GM19351 (cell line): ENCODE measurements at regions not wholly inside any gene's neighbourhood (a gene's known extent, or its start where the extent isn't known, plus 50 kb on each side); places are given as distances from the start of the nearest gene placed in this dataset.

Source experiments
- ATAC-seq: cut with Tn5 transposase; IDR thresholded peaks from one replicate; pipeline ENCODE4 v1.9.1; 2021; ENCODE audit warnings: mild to moderate bottlenecking, moderate library complexity; ENCODE audit not compliant: unreplicated experiment

DNA sequence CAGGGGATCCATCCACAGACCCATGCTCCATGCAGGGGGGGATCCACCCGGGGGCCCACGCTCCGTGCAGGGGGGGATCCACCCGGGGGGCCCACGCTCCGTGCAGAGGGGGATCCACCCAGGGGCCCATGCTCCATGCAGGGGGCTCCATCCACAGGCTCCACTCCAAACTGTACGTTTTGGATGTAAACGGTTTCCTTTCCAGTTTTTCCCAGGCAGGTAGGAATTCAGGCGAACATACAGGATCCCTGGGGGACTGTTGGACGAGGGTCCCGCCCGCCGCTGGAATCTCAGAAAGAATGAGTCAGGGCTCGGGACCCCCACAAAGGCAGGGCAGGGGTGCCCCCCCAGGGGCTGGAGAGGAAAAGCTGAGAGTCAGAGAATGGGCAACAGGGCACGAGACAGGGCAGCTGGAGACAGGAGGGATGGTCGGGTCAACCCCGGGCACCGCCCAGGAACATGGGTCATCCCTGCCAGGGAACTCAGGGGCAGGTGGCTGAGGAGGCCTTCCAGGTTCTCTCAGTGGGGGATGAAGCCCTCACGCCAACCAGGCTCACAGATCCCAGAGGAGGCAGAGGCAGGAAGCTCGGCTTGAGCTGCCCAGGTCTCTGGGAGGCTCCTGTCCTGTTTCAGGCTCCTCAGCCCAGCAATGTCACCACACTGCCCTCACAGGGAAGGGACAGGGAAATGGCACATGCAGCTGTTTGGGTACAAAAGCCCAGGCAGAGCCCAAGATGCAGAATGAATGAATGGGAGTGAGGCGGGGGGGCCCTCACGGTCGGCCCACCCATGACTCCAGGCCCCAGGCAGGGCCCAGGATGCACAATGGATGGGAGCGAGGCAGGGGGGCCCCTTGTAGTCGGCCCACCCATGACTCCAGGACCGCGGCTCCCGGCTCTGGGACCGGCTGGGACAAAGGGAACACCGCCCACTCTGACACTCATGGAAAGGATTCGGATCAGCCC lies 200.2 kb downstream of the BRD1 start:
- ATAC-seq: no peak

- no peak for ATAC-seq
Observed at GRCh38 chr22:49626361-49627216, 201.1 kb downstream of the BRD1 start.

GRCh38 chr22:49624421-49625177 lies 203.1 kb downstream of the BRD1 start:
- no peak for ATAC-seq

- ATAC-seq: no peak
Observed at GRCh38 chr22:49623715-49624114, 204.0 kb downstream of the BRD1 start.

- no peak for ATAC-seq
Observed at GRCh38 chr22:49623176-49623575, 204.5 kb downstream of the BRD1 start.

DNA sequence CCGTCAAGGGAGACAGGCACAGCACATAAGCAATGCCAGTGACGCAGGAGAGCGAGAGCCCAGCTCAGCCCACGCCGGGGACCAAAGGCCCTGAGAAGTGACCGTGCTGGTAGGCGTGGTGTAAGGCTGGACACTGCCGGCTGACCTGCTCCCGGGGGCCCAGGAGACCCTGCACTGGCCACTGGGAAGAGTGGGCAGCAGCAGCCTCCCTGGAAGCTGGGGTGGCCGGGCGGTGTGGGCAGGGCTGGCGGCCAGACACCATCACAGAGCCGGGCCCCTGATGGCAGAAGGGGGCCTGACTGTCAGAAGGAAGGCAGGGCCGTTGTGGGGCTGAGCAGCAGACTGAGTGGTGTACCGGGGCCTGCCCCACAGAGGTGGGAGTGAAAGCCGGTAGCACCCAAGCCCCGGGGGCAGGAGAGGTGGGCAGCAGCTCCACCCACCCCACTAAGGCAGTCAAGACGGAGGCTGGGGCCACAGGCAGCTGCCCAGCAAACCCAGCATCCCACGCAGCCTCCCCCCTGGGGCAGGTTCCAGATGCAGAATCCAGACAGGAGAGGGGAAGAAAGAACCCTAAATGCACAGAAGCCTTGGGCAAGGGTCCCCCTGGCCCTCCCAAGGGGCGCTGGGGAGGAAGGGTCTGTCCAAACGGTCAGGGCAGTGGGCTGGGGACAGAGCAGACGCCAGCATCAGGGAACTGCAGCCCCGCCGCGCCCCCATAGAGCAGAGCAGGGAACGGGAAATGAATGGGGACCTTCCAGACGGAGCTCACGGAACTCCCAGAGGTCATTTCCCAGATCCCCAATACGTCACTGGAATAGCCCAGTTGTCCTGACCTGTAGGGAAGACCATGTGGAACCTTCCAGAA lies 205.2 kb downstream of the BRD1 start:
- no peak for ATAC-seq

DNA sequence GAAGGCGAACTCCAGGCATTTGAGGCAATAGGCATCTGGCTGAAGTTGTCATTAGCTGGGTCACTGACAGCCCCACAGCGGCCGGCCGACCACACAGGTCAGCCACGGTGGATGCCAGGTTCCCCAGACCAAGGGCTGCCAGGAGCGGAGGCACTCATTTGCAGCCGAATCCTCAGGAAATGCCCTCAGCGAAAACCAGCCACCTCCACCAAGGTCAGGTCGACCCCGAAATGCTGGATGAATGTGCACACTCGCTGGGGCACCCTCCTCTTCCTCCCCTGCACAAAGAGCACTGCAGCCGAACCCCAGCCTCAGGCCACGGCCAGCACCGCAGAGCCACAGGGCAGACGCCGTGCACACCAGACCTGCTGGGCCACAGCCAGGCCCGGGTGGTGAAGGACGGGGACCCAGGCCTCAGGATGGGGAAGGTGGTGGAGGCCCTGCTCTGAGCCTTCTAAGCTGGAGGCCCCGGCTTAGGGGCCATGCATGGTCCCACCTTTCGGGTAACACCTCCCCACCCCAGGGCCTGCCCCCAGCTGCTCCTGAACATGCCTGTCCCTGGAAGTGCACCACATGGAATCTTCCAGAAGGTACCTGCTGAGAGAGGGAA lies 206.0 kb downstream of the BRD1 start:
- ATAC-seq: no peak

- no peak for ATAC-seq
Observed at GRCh38 chr22:49620666-49621065, 207.0 kb downstream of the BRD1 start.

DNA sequence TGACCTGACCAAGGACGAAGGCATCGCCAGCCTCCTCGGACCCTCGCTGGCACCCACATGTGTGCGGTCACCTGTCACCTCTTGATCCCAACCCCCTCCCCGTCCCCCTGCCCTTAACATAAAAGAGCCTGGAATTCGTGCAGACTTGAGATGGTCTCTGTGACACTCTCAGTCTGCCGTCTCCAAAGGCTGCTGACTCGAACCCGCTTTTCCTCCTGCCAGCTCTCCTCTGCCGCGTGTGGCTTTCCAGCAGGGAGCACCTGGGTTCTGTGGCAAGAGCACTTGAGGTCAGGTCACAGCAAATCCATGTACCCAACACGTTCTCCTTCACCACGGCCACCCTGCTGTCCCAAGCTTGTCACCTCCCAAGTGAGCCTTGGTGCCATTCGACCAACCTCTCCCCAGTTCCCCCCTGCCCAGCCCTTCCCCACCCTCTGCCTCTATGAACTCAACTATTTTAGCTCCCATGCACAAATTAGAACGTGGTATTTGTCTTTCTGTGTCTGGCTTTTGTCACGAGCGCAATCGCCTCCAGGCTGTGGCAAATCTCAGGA lies 207.6 kb downstream of the BRD1 start:
- ATAC-seq: no peak

- ATAC-seq: no peak
Observed at GRCh38 chr22:49619301-49619700, 208.4 kb downstream of the BRD1 start.

DNA sequence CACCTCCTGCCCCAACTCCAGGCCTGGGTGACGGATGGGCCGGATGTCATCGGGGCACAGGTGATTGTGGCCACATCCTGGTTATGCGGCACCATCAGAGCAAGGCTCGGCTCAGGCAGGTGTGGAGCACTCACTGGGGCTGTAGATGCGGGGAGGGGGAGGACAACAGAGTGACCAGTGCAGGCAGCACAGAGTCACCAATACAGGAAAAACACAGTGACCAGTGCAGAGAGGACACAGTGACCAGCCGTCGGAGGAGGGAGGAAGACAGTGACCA lies 209.1 kb downstream of the BRD1 start:
- no peak for ATAC-seq

DNA sequence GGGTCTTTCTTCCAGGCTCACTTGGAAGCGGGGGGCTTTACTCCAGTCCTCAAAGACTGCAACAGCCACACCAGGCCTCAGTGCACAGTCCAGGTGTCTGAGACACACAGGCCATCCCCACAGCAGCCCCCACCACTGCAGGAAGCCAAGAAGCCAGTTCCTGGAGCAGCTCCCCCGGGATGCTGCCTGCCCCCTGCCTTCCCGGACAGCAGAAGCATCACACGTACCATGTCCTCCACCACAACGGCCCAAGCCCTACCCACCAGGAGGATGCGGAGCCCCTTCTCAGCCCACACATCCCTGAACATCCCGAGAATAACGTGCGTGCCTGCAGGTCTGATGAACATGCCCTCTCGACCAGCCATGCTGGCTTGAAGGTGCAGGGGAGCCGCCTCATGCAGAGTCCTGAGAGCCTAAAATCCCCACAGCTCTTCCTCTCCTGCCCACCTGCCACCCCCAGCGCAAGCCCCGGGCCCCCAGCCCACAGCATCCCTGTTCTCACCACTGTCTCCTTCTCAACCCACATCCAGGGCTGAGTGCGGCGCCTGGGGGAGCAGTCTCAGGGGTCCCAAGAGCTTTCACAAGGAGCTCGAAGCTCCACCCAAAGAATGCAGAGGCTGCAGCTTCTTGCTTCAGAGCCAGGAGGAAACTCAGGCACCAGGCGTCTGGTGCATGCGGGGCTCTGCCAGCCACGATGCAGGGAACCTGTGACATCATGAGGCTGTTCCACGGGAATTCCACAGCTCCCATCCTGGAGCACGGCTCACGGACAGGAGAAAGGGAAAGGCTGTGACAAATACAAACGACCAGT lies 209.6 kb downstream of the BRD1 start:
- no peak for ATAC-seq

GRCh38 chr22:49617264-49617663 lies 210.4 kb downstream of the BRD1 start:
- no peak for ATAC-seq

DNA sequence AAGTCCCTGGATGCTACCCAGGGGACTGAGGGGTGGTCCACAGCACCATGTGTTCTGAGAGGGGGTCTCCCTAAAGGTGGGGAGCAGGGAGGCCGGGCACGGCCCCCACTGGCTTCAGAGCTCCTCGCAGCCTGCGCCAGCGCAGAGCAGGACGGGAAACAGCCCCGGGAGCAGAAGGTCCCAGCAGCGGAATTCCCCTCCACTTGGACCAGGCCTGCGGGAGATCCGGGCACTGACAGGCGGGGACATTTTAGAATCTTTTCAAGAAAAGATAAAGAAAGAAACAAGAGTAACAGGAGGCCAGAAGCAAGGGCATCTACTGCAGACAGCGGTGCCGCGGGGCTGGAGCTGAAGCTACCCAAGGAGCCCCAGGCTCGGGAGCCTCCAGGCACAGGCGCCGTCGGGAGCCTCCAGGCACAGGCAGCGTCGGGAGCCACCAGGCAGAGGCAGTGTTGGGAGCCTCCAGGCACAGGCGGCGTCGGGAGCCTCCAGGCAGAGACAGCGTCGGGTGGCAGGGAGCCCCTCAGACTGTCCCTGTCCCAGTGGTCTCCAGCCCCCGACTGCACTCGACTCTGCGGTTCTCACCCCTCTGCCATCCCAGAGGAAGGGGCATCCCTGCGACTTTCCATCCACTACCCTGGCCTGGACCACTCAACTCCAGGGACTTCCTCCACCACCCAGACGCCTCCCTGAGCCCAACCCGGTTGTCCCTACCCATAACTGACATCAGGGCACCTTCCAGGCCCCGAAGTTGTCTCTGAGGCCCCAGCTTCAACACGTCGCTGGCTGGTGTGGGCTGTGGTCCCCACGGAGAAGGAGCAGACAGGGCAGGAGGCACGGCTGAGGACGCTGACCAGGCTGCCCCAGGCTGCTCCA lies 211.1 kb downstream of the BRD1 start:
- no peak for ATAC-seq

GRCh38 chr22:49614966-49615965 lies 212.4 kb downstream of the BRD1 start:
- ATAC-seq: no peak

DNA sequence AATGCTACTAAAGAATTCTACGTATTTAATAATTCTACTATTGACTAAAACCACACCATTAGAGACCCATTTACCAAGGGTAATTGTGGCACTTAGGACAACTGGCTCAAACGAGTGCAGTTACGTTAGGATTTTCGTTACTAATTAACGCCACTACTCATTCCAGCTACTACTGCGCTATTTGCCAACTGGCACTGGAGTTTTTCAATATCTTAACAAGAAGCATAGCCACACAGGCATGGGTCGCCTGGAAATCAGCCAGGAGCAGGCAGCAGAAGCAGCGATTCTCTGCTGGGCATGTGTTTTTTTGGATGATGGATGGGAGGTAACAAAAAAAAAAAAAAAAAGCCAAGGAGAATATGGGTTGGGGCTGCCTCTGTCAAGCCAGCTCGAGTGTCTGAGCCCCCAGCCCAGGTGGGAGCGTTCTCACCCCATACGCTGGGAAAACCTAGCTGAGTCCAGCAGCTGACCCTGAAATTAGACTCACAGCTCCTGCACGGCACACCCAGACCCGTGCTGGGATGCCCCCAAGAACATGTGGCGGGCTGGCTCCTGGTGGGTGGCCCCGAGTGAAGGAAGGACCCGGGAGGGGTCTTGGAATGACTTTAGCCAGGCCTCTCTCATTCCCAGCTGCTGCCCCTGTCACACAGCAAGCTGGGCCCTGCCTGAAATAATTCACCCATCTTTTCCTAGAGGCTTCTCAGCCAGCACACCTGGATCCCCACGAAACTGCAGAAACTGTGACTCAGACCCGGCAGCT lies 214.0 kb downstream of the BRD1 start:
- no peak for ATAC-seq
